ENCODE measurements at regions not wholly inside any gene's neighbourhood (a gene's known extent, or its start where the extent isn't known, plus 50 kb on each side); places are given as distances from the start of the nearest gene placed in this dataset.

GRCh38 chr2:181821049-181821448 is 70.5 kb upstream of the ITPRID2 start:
- TF ChIP-seq CTCF (IDR thresholded peaks at IDR 0.05; ENCODE audit: low read depth, low read length, poor library complexity, severe bottlenecking) (no peak), EZH2phosphoT487 (IDR thresholded peaks at IDR 0.05; ENCODE audit: borderline replicate concordance, low read length) (no peak)
